Endodermal cell (in vitro differentiated cells): ENCODE measurements at regions not wholly inside any gene's neighbourhood (a gene's known extent, or its start where the extent isn't known, plus 50 kb on each side); places are given as distances from the start of the nearest gene placed in this dataset.

ENCODE experiments used
- DNase-seq: peaks from one replicate; pipeline ENCODE4 v3.0.0-alpha.2; 2017
- H3K27ac ChIP-seq: 2 replicates; pipeline ENCODE4 v1.5.1; 2013; ENCODE audit warnings: mild to moderate bottlenecking, low read depth, low read length, moderate library complexity
- H3K27me3 ChIP-seq: 2 replicates; pipeline ENCODE4 v1.6.1; 2013; ENCODE audit warnings: mild to moderate bottlenecking, low read length, moderate library complexity; ENCODE audit not compliant: insufficient read depth, control insufficient read depth, poor library complexity, severe bottlenecking
- H3K36me3 ChIP-seq: 2 replicates; pipeline ENCODE4 v1.7.0; 2013; ENCODE audit warnings: mild to moderate bottlenecking, low read length, moderate library complexity; ENCODE audit not compliant: control insufficient read depth, insufficient read depth
- H3K4me1 ChIP-seq: one replicate; pipeline ENCODE4 v1.7.0; 2013; ENCODE audit warnings: low read length; ENCODE audit not compliant: control insufficient read depth, insufficient read depth
- H3K4me3 ChIP-seq: 2 replicates; pipeline ENCODE4 v1.5.1; 2013; ENCODE audit warnings: mild to moderate bottlenecking, low read length, moderate library complexity
- H3K9ac ChIP-seq: 2 replicates; pipeline ENCODE4 v1.6.1; 2013; ENCODE audit warnings: mild to moderate bottlenecking, low read length, moderate library complexity; ENCODE audit not compliant: poor library complexity, severe bottlenecking; ENCODE audit errors: extremely low read depth
- H3K9me3 ChIP-seq: 2 replicates; pipeline ENCODE4 v1.6.1; 2013; ENCODE audit warnings: mild to moderate bottlenecking, low read length, moderate library complexity; ENCODE audit not compliant: control insufficient read depth
- H3K27ac Mint-ChIP-seq: 2 replicates; pipeline ENCODE4 v1.8.0; 2020; ENCODE audit warnings: mixed read lengths
- H3K27me3 Mint-ChIP-seq: 2 replicates; pipeline ENCODE4 v1.8.0; 2021; ENCODE audit warnings: mild to moderate bottlenecking, mixed read lengths; ENCODE audit not compliant: insufficient read depth
- H3K36me3 Mint-ChIP-seq: 2 replicates; pipeline ENCODE4 v1.8.0; 2020; ENCODE audit warnings: low read depth, mixed read lengths
- H3K4me1 Mint-ChIP-seq: 2 replicates; pipeline ENCODE4 v1.8.0; 2020; ENCODE audit warnings: mixed read lengths
- H3K4me3 Mint-ChIP-seq: 2 replicates; pipeline ENCODE4 v1.8.0; 2020; ENCODE audit warnings: mild to moderate bottlenecking, moderate library complexity, mixed read lengths
- H3K9me3 Mint-ChIP-seq: 2 replicates; pipeline ENCODE4 v1.8.0; 2020; ENCODE audit warnings: mild to moderate bottlenecking, mixed read lengths
- CTCF ChIP-seq: fragments of 200-600 bp; sonication (generic); conservative IDR thresholded peaks from 2 replicates; pipeline ENCODE4 v1.5.0; 2021; ENCODE audit warnings: antibody characterized with exemption, mild to moderate bottlenecking
- WGBS, 2 experiments: methylation state at CpG; one replicate each; pipeline versions ENCODE4 v1.1.5 to v1.1.7; 2013; ENCODE audit warnings: missing lambda C conversion rate in 2 of 2, mixed read lengths in 1 of 2; ENCODE audit not compliant: insufficient coverage in 1 of 2, insufficient read length in 1 of 2; 5-methylcytosine and 5-hydroxymethylcytosine counted together

GRCh38 chr2:121832412-121833357, 77.2 kb downstream of the TSN start:
- H3K4me1 Mint-ChIP-seq: peaks cover 1% of the 10 kb centered on the region
- no peak for TF ChIP-seq CTCF
- Histone ChIP-seq H3K27ac (peak overlapping the region; percentile 82), H3K27me3 (no peaks in the 10 kb centered on the region), H3K9me3 (peaks cover 4% of the 10 kb centered on the region), H3K36me3 (no peaks in the 10 kb centered on the region), H3K4me1 (no peaks in the 10 kb centered on the region), H3K4me3 (no peak overlapping the region), H3K9ac (no peak overlapping the region)
- 87 to 89% methylated on average over 8 to 14 of the region's 14 CpGs for WGBS, 2 experiments
- no peak overlapping the region for H3K4me3 Mint-ChIP-seq
- H3K27ac Mint-ChIP-seq: no peak overlapping the region
- peaks cover 2% of the 10 kb centered on the region for H3K27me3 Mint-ChIP-seq
- no peaks in the 10 kb centered on the region for H3K36me3 Mint-ChIP-seq
- peaks cover 4% of the 10 kb centered on the region for H3K9me3 Mint-ChIP-seq
- DNase-seq: no peak

GRCh38 chr2:121833358-121833723, 77.9 kb downstream of the TSN start:
- TF ChIP-seq CTCF: no peak
- no peak for DNase-seq
- H3K36me3 ChIP-seq: no peaks in the 10 kb centered on the region
- no peaks in the 10 kb centered on the region for H3K27me3 ChIP-seq
- peak overlapping the region; percentile 82 for H3K27ac ChIP-seq
- no peaks in the 10 kb centered on the region for H3K4me1 ChIP-seq
- Mint-ChIP-seq H3K36me3 (no peaks in the 10 kb centered on the region), H3K27me3 (peaks cover 2% of the 10 kb centered on the region), H3K4me1 (peaks cover 1% of the 10 kb centered on the region), H3K27ac (no peak overlapping the region), H3K4me3 (no peak overlapping the region), H3K9me3 (peaks cover 9% of the 10 kb centered on the region)
- no peak overlapping the region for H3K9ac ChIP-seq
- H3K9me3 ChIP-seq: peaks cover 11% of the 10 kb centered on the region
- 79 to 91% methylated on average over 2 to 4 of the region's 4 CpGs for WGBS, 2 experiments
- no peak overlapping the region for H3K4me3 ChIP-seq

- Histone ChIP-seq H3K4me1 (no peaks in the 10 kb centered on the region), H3K27ac (no peak overlapping the region), H3K36me3 (no peaks in the 10 kb centered on the region), H3K9ac (no peak overlapping the region), H3K9me3 (peaks cover 15% of the 10 kb centered on the region), H3K4me3 (no peak overlapping the region), H3K27me3 (no peaks in the 10 kb centered on the region)
- no peaks in the 10 kb centered on the region for H3K36me3 Mint-ChIP-seq
- WGBS, 2 experiments: 90 to 92% methylated on average over 6 to 10 of the region's 10 CpGs
- peaks cover 5% of the 10 kb centered on the region for H3K27me3 Mint-ChIP-seq
- no peak for TF ChIP-seq CTCF
- H3K4me3 Mint-ChIP-seq: no peak overlapping the region
- DNase-seq: no peak
- H3K27ac Mint-ChIP-seq: no peak overlapping the region
- H3K9me3 Mint-ChIP-seq: peaks cover 11% of the 10 kb centered on the region
- H3K4me1 Mint-ChIP-seq: peaks cover 1% of the 10 kb centered on the region
Observed at GRCh38 chr2:121836611-121837010, 81.2 kb downstream of the TSN start.
